ENCODE measurements at regions not wholly inside any gene's neighbourhood (a gene's known extent, or its start where the extent isn't known, plus 50 kb on each side); places are given as distances from the start of the nearest gene placed in this dataset.

- TF ChIP-seq PRDM15 (CRISPR knock-in tag; IDR thresholded peaks at IDR 0.05) (no peak), KAT7 (CRISPR knock-in tag; IDR thresholded peaks at IDR 0.05; ENCODE audit: borderline replicate concordance) (no peak), ZNF425 (CRISPR knock-in tag; conservative IDR thresholded peaks at IDR 0.05) (no peak), MLX (CRISPR knock-in tag; IDR thresholded peaks at IDR 0.05) (no peak), NFATC4 (CRISPR knock-in tag; IDR thresholded peaks at IDR 0.05) (no peak), CTCF (IDR thresholded peaks at IDR 0.05) (no peak), ETV6 (CRISPR knock-in tag; IDR thresholded peaks at IDR 0.05) (no peak)
Measured at GRCh38 chr14:98143566-98143965, 1128.4 kb downstream of the BCL11B start (continued).

GRCh38 chr14:98144964-98145363, 1127.0 kb downstream of the BCL11B start:
- Mint-ChIP-seq H3K27me3 (ENCODE audit: low read depth) (no peaks in the 10 kb centered on the region), H3K27ac (no peak overlapping the region), H3K36me3 (no peaks in the 10 kb centered on the region), H3K4me1 (peaks cover 18% of the 10 kb centered on the region), H3K4me3 (no peak overlapping the region), H3K9me3 (no peaks in the 10 kb centered on the region)
- no peak for DNase-seq (ENCODE audit: low spot score)
- TF ChIP-seq NR2C2 (CRISPR knock-in tag; IDR thresholded peaks at IDR 0.05): no peak
- TF ChIP-seq GRHL2 (CRISPR knock-in tag; IDR thresholded peaks at IDR 0.05; ENCODE audit: insufficient replicate concordance, severe bottlenecking): no peak
- no peak for TF ChIP-seq FOXP4 (CRISPR knock-in tag; IDR thresholded peaks at IDR 0.05)
- no peak for TF ChIP-seq ATF1 (CRISPR knock-in tag; IDR thresholded peaks at IDR 0.05)
- TF ChIP-seq TEAD1 (CRISPR knock-in tag; IDR thresholded peaks at IDR 0.05): no peak
- no peak for TF ChIP-seq ZNF121 (CRISPR knock-in tag; IDR thresholded peaks at IDR 0.05)
- TF ChIP-seq JUN (CRISPR knock-in tag; IDR thresholded peaks at IDR 0.05): no peak
- no peak for TF ChIP-seq HMGA2 (CRISPR knock-in tag; IDR thresholded peaks at IDR 0.05)
- no peak for TF ChIP-seq SMAD3 (CRISPR knock-in tag; IDR thresholded peaks at IDR 0.05; ENCODE audit: borderline replicate concordance)
- TF ChIP-seq ZNF423 (CRISPR knock-in tag; IDR thresholded peaks at IDR 0.05): no peak
- no peak for TF ChIP-seq FOXP1 (CRISPR knock-in tag; IDR thresholded peaks at IDR 0.05; ENCODE audit: borderline replicate concordance)
- no peak for TF ChIP-seq NR1H2 (CRISPR knock-in tag; IDR thresholded peaks at IDR 0.05)
- CTCF ChIA-PET: no interaction called here
- ATAC-seq: no peak
- POLR2A ChIA-PET: no interaction called here

Data from WTC11 (cell line).